GM12873 (cell line): ENCODE measurements at regions not wholly inside any gene's neighbourhood (a gene's known extent, or its start where the extent isn't known, plus 50 kb on each side); places are given as distances from the start of the nearest gene placed in this dataset.

Source experiments
- CTCF ChIP-seq: IDR thresholded peaks from 2 replicates; pipeline ENCODE4 v1.5.1; 2012; ENCODE audit warnings: low read depth, mild to moderate bottlenecking, moderate library complexity, low read length, control low read depth; ENCODE audit not compliant: insufficient read depth; ENCODE audit errors: missing control alignments

- TF ChIP-seq CTCF, result no peak
These were observed 111.8 kb upstream of the DPH6 start for GRCh38 chr15:35657679-35658311.

- TF ChIP-seq CTCF, result no peak
These were observed 118.0 kb upstream of the DPH6 start for GRCh38 chr15:35663956-35664355.

- TF ChIP-seq CTCF, result no peak
These were observed 120.1 kb upstream of the DPH6 start for GRCh38 chr15:35665896-35666536.

- no peak for TF ChIP-seq CTCF
These were observed 121.9 kb upstream of the DPH6 start for GRCh38 chr15:35667908-35668307.

- TF ChIP-seq CTCF, result no peak
These were observed 123.1 kb upstream of the DPH6 start for GRCh38 chr15:35669021-35669420.

GRCh38 chr15:35669432-35670045 is 123.6 kb upstream of the DPH6 start:
- no peak for TF ChIP-seq CTCF

- no peak for TF ChIP-seq CTCF
These were observed 125.2 kb upstream of the DPH6 start for GRCh38 chr15:35671197-35671596.
